T-helper 1 cell treated with Interleukin-12 subunit alpha and Interleukin-12 subunit beta and Interleukin-4 antibody, amounts not matched to agents 30 μg/mL and 1 μg/mL, for 36 hours (primary cell): ENCODE measurements at regions not wholly inside any gene's neighbourhood (a gene's known extent, or its start where the extent isn't known, plus 50 kb on each side); places are given as distances from the start of the nearest gene placed in this dataset.

ENCODE experiments used
- H3K27ac Mint-ChIP-seq: one replicate; pipeline ENCODE4 v1.8.0; 2021; ENCODE audit warnings: mild to moderate bottlenecking, mixed read lengths
- H3K27me3 Mint-ChIP-seq: one replicate; pipeline ENCODE4 v1.8.0; 2021; ENCODE audit warnings: low read depth, mixed read lengths
- H3K36me3 Mint-ChIP-seq: one replicate; pipeline ENCODE4 v1.8.0; 2021; ENCODE audit warnings: low read depth, mixed read lengths
- H3K4me1 Mint-ChIP-seq: one replicate; pipeline ENCODE4 v1.8.0; 2021; ENCODE audit warnings: low read depth, mixed read lengths
- H3K4me3 Mint-ChIP-seq: one replicate; pipeline ENCODE4 v1.8.0; 2021; ENCODE audit warnings: mild to moderate bottlenecking, moderate library complexity, mixed read lengths
- H3K9me3 Mint-ChIP-seq: one replicate; pipeline ENCODE4 v1.8.0; 2021; ENCODE audit warnings: mixed read lengths

- H3K4me1 Mint-ChIP-seq = no peaks in the 10 kb centered on the region
- no peaks in the 10 kb centered on the region for H3K27me3 Mint-ChIP-seq
- H3K4me3 Mint-ChIP-seq = no peak overlapping the region
- no peaks in the 10 kb centered on the region for H3K9me3 Mint-ChIP-seq
- no peak overlapping the region for H3K27ac Mint-ChIP-seq
- H3K36me3 Mint-ChIP-seq = no peaks in the 10 kb centered on the region
These were observed 51.1 kb upstream of the FAM98A start for GRCh38 chr2:33650171-33650570.
